GM18519 (cell line): ENCODE measurements at regions not wholly inside any gene's neighbourhood (a gene's known extent, or its start where the extent isn't known, plus 50 kb on each side); places are given as distances from the start of the nearest gene placed in this dataset.
"Not testable (repeated sequence)": the region's sequence is repeated elsewhere in the genome, so short reads cannot be mapped to it uniquely, and the experiment has no call there.

Experiments used
- ATAC-seq: cut with Tn5 transposase; IDR thresholded peaks from one replicate; pipeline ENCODE4 v1.9.1; 2021; ENCODE audit warnings: mild to moderate bottlenecking, moderate library complexity; ENCODE audit not compliant: unreplicated experiment, low FRiP score

DNA sequence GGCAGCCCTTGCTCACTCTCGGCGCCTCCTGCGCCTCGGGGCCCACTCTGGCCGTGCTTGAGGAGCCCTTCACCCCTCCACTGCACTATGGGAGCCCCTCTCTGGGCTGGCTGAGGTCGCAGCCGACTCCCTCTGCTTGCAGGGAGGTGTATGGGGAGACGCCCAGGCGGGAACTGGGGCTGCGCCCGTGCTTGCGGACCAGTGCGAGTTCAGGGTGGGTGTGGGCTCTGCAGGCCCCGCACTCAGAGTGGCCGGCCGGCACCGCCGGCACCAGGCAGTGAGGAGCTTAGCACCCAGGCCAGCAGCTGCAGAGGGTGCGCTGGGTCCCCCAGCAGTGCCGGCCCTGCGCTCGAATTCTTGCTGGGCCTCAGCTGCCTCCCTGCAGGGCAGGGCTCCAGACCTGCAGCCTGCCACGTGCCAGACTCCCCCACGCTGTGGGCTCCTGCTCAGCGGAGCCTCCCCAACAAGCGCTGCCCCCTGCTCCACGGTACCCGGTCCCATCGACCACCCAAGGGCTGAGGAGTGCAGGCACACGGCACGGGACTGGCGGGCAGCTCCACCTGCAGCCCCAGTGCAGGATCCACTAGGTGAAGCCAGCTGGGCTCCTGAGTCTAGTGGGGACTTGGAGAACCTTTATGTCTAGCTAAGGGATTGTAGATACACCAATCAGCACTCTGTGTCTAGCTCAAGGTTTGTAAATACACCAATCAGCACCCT is 54.0 kb upstream of the WWC2 start:
- not testable (repeated sequence) for ATAC-seq

DNA sequence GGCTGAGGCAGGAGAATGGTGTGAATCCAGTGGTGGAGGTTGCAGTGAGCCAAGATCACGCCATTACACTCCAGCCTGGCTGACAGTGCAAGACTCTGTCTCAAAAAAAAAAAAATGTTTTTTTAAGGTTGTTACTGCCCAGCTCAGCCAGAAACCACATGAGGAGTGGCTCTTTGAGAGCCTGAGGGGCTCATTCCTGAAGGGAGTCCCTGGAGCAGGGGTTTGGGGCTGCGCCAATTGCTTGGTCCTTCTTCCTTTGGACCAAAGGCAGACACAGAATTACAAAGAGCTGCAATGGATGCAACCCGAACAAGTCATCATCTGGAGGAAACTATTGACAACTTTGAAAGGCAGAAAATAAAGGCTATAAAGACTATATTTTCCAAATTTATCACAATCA is 60.6 kb upstream of the WWC2 start:
- ATAC-seq, result no peak

DNA sequence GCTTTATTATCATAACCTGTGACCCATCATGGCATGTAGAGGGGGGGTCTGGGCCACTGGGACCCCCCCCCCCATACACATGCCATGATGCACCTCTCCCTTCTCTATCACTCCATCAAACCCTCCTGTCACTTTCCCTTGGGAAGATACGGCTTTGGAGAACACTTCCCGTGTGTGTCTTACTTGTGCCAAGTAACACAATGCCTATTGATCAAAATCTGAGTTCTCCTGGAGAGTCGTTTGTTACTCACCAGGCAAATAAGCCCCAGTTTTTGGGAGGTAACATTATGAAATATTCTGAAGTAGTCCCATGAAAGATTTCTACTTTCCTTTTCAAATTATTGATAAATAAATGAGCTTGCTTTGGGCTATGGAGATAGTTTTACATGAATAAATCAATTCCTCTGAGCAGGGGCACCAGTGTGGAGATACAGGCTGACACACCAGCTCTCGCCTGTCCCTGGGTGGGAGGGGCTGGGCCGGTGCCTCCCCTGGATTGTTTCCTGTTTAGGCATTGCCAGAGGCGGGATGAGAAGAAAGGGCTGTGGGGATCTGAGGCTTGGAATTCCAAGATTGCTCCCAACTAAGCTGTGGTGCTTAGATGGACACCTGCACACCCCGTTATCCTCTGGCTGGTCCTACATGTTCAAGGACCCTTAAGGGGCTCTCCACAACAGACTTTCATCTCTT is 63.2 kb upstream of the WWC2 start:
- ATAC-seq, result no peak

DNA sequence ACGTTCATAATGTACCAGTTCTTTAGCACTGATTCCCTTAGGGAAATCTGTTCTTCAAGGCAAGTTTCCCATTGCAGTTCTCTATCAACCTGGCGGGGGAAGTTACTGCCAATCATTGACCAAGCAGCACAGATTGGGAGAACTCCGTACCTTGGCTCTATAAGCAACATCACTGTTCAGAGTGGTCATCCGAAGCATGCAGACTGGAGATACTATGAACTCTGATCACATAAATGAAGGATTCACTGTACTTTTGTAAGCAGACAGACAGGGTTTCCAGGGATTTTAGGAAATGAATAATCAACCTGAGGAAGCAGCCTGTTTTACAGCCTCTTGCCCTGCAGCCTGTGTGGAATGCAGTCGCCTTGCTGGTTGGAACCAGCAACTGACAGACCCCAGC is 63.8 kb upstream of the WWC2 start:
- ATAC-seq, result no peak

DNA sequence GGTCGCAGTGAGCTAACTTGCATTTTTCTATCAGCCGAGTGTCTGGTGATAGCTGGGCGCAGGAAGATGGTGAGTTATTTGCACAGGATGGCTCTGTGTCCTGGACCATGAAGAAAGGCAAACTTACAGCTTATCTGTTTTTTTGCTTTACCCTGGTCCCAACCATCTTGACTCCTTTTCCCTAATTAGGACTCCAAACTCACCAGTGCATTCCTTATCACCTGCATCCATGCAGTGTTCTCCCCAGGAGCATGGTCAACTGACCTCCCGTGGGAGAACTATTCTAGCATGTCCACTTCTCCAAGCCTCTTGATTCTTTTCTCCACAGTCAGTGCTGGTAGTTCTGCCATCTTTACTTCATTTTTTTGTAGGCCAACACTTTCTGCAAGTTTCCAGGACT is 68.2 kb upstream of the WWC2 start:
- no peak for ATAC-seq

DNA sequence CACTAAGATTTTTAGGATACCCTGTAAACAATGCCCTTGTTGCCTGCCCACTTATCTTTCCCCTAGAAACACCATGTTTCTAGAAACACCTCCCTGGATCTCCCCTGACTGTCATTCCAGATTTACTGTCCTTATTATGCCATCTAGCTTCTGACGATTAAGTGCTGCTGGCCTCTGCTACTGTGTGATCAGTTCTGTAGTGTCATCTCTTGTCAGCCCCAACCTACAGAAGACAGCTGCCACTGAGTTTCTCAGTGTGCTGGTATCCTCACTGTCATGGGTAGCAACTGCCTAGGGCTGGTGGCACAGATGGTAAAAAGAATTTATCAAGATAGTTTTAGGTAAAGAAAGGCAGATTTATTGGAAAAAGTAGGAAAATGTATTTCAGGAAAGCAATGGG is 68.7 kb upstream of the WWC2 start:
- ATAC-seq, result no peak

DNA sequence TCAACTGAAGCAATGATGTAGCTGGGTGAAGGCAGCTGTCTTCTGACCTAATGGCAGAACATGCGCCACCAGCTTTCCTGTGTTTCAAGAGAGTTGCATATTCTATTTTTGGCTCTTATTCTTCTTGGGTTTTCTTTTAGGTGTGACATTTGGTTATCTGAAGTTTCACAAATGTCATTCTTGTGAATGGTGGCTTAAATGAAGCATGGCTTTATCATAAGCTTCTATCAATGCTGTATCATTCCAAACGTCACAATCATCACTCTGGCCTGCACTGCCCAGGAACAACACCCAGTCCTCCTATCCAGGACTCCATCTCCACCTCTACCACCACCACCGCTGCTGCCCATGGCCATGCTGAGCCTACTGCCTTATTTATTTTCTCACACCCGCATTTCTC is 69.7 kb upstream of the WWC2 start:
- ATAC-seq, result no peak

DNA sequence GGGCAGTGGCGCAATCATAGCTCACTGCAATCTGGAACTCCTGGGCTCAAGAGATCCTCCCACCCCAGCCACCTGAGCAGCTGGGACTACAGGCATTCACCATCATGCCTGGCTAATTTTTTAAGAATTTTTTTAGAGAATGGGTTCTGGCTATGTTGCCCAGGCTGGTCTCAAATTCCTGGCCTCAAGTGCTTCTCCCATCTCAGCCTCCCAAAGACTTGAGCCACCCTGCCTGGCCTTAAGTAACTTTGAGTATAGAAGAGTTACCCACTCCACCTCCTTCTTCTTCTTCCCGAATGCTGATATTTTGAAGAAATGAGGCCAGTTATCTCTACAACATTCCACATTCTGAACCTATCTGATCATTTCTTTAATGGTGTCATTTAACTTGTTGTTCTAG is 72.4 kb upstream of the WWC2 start:
- ATAC-seq, result no peak

DNA sequence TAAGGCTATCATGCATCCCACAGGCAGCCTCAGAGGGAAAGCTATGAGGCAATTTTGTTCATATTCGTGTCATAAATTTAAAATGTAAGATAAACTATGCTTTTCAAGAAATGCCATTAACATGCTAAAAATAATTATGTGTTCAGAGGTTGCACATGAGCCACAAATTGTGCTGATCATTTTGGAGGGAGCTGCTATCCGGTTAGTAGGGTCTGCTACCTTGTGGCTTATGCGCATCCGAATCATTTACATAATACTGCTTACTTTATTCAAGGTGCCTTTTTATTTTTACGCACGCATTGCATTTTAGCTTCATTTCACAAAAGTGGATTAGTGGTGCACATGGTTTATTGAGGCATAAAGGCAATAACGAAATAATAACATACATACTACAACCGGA is 76.4 kb upstream of the WWC2 start:
- ATAC-seq, result no peak

DNA sequence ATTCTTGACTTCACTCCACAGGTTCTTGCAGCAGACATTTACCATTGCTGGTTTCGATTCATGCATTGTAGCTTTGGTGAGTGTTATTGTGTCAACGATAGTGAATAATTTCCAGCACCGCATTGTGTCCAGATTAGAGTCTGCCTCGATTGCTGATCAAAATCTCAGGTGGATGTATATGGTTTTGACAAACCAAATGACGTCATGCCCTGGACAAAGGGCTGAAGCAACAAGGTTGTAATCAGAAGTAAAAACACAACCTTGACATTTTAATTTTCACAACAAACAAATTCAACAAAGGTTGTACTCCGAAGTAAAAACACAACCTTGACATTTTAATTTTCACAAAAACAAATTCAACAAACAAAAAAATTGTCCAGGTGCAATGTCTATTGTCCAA is 81.1 kb upstream of the WWC2 start:
- ATAC-seq, result no peak

DNA sequence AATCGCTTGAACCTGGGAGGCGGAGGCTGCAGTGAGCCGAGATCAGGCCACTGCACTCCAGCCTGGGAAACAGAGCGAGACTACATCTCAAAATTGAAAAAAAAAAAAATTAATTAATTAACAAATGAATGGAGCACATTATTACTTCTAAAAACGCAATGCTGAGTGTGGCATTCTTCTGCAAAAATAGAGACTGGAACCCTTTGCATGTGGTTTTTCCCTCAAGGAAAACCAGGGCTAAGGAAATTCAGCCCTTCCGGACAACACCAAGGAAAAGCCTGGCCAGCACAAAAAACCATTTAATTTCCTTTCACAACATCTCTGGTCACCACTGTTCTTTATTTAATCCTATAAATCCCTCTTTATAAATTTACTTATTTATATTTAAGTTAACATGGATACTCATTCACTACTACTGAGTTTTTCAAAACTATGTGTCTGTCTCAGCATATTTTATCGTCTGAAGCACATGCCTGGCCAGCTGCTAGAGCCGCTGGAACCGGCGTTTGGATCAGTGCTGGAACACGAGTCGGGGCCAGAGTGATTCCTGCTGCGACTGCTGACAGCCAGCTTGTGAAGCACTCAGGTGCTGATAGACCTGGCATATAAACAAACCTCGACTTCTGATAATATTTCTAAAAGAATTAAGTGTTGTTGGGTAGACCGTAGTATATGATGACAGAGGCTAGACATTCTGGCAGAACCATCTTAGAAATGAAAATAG is 84.5 kb upstream of the WWC2 start:
- no peak for ATAC-seq

DNA sequence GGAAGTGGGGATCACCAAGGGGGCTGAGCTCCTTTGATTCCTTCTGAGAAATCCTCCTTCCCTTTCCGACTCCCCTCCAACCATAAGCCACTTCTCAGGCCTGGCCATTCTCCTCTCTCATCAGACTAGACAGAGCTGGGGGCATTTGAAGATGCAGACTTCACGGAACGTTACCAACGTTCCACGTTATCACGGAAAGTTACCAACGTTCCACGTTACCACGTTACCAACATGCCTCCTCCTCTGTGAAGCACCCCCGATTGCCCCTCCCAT is 85.4 kb upstream of the WWC2 start:
- ATAC-seq, result no peak

DNA sequence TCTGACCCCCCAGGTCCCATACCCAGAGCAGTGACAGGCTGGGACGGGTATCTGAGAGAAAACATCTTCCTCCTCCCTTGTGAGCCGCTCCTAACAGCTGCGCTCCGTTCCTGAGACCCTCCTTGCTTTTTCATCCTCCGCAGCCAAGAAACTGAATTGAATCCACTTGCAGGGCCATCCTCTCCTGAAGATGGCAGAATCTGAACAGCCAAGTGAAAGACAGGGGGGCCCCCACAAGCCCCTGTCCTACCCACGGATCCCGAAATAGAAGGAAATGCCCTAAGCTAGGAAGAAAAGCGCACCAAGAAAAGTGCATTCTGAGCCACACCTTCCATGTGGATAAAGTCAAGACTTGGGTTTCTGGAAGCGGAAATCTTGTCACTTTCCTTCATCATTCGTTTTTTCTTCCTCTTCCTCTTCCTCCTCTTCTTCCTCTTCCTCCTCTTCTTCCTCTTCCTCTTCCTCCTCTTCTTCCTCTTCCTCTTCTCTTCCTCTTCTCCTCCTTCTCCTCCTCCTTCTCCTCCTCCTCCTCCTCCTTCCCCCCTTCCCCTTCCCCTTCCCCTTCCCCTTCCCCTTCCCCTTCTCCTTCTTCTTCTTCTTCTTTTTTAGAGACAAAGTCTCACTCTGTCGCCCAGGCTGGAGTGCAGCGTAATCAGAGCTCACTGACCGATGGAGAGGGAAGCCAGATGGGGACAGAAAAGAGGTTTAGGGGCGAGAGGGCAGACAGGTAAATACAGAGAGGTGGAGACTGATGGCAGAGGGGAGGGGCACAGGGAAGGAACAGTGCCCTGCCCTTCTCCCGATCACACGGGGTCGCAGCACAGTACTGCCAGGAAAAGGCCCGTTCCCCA is 86.0 kb upstream of the WWC2 start:
- ATAC-seq, result no peak

DNA sequence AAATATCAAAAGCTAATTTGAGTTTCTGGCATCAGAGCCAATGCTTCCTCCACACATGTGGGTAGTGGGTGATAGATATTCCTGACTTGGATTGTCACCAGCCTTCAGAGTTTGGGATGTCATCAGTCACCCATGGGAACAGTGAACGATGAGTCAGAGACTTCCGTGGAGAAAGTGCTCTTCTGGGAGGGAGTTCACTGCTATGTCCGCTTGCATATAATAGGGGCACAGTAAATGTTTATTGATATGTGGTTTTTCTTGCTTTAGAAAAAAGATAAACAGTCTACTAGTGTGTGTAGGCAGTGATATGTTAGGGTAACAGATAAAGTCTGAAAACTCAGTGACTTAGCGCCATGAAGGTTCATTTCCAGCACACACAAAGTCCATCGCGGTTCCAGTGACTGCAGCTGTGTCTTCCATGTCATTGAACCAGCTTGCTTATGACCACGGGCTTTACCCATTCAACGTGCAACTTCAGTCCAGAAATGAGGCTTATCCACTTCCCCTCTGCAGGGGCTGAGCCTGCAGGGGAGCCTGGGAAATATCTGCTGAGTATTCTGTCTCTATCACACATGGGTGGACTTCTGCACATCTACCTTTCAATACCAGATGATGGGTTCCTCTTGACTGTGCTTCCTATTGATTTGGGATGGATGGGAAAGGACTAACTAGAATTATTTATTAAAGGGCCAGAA is 87.7 kb upstream of the WWC2 start:
- no peak for ATAC-seq

DNA sequence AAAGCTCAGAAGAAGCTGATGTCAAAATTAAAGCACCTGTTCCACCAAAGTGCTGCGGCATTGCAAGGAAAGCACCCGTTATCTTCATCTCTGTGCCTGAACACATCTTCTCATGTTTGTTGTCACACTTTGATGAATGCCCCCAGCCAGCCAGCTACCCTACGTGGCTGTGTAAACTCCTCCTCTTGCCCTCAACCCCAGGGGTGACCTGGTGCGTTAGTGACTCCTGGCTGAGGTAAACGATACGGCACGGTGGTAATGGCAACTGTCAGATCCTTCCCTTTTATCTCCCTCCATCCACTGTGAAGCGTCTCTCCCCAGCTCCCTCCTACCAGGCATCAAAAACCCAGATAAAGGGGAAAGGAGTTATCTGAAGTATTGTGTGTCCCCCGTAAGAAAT is 90.6 kb upstream of the WWC2 start:
- no peak for ATAC-seq

DNA sequence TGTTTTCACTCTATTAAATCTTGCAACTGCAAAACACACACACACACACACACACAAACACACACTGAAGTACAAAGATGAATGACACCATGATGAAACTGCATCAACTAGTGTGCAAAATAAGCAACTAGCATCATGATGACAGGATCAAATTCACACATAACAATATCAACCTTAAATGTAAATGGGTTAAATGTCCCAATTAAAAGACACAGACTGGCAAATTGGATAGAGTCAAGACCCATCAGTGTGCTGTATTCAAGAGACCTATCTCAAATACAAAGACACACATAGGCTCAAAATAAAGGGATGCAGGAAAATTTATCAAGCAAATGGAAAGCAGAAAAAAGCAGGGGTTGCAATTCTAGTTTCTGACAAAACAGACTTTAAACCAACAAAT is 87.2 kb upstream of the DCTD start:
- not testable (repeated sequence) for ATAC-seq

DNA sequence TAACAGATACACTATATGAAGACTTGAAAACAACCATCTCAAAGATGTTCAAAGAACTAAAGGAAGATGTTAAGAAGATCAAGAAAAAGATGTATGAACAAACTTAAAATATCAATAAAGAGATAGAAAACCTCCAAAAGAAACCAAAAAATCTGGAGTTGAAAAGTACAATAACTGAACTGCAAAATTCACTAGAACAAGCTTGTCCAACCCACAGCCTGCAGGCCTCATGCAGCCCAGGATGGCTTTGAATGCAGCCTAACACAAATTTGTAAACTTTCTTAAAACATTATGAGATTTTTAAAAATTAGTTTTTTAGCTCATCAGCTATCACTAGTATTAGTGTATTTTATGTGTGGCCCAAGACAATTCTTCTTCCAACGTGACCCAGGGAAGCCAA is 77.0 kb upstream of the DCTD start:
- no peak for ATAC-seq

DNA sequence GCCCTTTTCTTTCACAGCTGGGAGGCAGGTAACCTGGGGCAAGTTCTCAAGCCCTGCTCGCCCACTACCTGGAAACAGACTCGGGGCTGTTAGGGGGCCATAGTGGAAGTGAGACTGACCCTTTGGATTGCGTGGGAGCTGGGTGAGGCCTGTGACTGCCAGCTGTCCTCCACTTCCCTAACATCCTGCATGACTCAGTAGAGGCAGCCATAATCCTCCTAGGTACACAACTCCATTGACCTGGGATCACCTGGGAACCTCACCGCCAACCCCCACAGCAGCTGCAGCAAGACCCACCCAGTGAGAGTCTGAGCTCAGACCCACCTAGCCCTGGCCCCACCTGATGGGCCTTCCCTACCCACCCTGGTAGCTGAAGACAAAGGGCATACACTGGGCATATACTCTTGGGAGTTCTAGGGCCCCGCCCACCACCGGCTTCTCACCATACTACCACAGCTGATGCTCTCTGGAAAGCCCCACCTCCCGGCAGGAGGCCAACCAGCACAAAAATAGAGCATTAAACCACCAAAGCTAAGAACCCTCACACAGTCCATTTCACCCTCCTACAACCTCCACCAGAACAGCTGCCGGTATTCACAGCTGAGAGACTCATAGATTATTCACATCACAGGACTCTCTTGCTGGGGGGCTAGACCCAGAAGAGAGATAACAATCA is 61.1 kb upstream of the DCTD start:
- peak; percentile 85 for ATAC-seq

DNA sequence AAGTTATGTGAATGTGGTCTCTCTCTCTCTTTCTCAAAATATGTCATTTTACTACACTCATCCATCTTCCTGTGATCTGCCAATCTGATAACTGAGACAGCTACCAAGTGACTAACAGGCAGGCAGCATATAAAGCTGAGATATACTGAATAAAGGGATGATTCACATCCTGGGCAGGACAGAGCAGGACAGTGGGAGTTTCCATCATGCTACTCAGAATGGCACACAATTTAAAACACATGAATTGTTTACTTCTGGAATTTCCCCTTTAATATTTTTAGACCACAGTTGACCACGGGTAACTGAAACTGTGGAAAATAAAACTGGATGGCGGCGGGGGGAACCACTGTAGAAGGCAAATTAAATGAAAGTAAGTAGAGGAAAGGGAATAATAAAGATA is 58.6 kb upstream of the DCTD start:
- peak; percentile 74 for ATAC-seq

DNA sequence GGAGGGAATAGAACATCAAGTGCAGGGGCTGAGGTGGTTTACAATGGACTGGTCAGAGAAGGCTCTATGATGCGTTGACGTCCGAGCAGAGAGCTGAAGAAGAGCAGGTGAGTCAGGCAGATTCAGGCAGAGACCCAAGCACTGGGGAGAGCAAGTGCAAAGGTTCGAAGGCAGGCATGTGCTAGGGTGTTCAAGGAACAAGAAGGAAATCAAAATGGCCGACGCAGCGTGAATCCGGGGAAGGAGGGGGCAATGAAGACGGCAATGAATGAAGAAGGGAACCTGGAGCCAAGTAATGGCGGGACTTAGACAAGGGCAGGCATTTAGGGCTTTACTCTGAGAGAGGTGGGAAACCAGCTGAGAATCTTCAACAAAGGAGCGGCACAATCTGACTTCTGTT is 56.8 kb upstream of the DCTD start:
- ATAC-seq, result no peak
